SU-DHL-6 (cell line): ENCODE measurements at regions not wholly inside any gene's neighbourhood (a gene's known extent, or its start where the extent isn't known, plus 50 kb on each side); places are given as distances from the start of the nearest gene placed in this dataset.

Experiments
- H2AFZ ChIP-seq: fragments of 200-600 bp; sonication (generic); 2 replicates; pipeline ENCODE4 v1.6.1; 2014; ENCODE audit warnings: low read depth, mild to moderate bottlenecking, moderate library complexity, mixed read lengths, antibody characterized with exemption, low read length; ENCODE audit not compliant: severe bottlenecking
- H3F3A ChIP-seq: fragments of 200-600 bp; shearing (Covaris generic); 2 replicates; pipeline ENCODE4 v1.6.0; 2016; ENCODE audit warnings: antibody characterized with exemption, mild to moderate bottlenecking; ENCODE audit not compliant: insufficient read depth
- H3K27ac ChIP-seq: fragments of 200-600 bp; sonication (generic); 2 replicates; pipeline ENCODE4 v1.5.1; 2016; ENCODE audit warnings: low read depth, mild to moderate bottlenecking, low read length, moderate library complexity, mixed read lengths
- H3K27me3 ChIP-seq: fragments of 200-600 bp; sonication (generic), shearing (Covaris generic); 2 replicates; pipeline ENCODE4 v1.6.0; 2014; ENCODE audit warnings: mild to moderate bottlenecking, low read length
- H3K36me3 ChIP-seq: fragments of 200-600 bp; sonication (generic); 2 replicates; pipeline ENCODE4 v1.6.1; 2014; ENCODE audit warnings: mild to moderate bottlenecking, low read length, mixed read lengths
- H3K4me2 ChIP-seq: fragments of 300-600, 200-600 bp; shearing (Covaris generic), sonication (generic); 2 replicates; pipeline ENCODE4 v1.6.0; 2014; ENCODE audit warnings: low read length, low read depth, mild to moderate bottlenecking; ENCODE audit not compliant: poor library complexity, severe bottlenecking
- H3K4me3 ChIP-seq: fragments of 200-600 bp; sonication (generic); 2 replicates; pipeline ENCODE4 v1.5.1; 2014; ENCODE audit warnings: antibody characterized with exemption, low read length, mild to moderate bottlenecking, mixed read lengths; ENCODE audit not compliant: insufficient read depth, poor library complexity, severe bottlenecking
- H3K79me2 ChIP-seq: fragments of 200-600 bp; sonication (generic); 2 replicates; pipeline ENCODE4 v1.6.1; 2014; ENCODE audit warnings: mild to moderate bottlenecking, low read length, moderate library complexity; ENCODE audit not compliant: insufficient read depth
- H3K9ac ChIP-seq: fragments of 200-600 bp; sonication (generic); 2 replicates; pipeline ENCODE4 v1.7.0; 2014; ENCODE audit warnings: mild to moderate bottlenecking, low read length
- H3K9me2 ChIP-seq: fragments of 200-600 bp; sonication (generic); replicated peaks from 2 replicates; pipeline ENCODE4 v1.6.1; 2014; ENCODE audit warnings: low read length; ENCODE audit not compliant: insufficient read depth
- H3K9me3 ChIP-seq: fragments of 200-600 bp; sonication (generic); 2 replicates; pipeline ENCODE4 v1.6.1; 2014; ENCODE audit warnings: low read length, mixed read lengths; ENCODE audit not compliant: insufficient read depth
- H4K20me1 ChIP-seq: fragments of 200-600 bp; sonication (generic); 2 replicates; pipeline ENCODE4 v1.6.1; 2014; ENCODE audit warnings: low read depth, mild to moderate bottlenecking, antibody characterized with exemption, low read length, moderate library complexity, mixed read lengths
- EZH2phosphoT487 ChIP-seq: fragments of 200-600 bp; sonication (generic), shearing (Covaris generic); conservative IDR thresholded peaks from 2 replicates; pipeline ENCODE4 v1.6.1; 2018; ENCODE audit warnings: mild to moderate bottlenecking, antibody characterized with exemption, low read length, moderate library complexity, mixed read lengths
- TF ChIP-seq, protein P1 (sequence below): fragments of 200-600 bp; sonication (generic); IDR thresholded peaks from one replicate; pipeline ENCODE4 v1.5.1; 2017; ENCODE audit warnings: antibody characterized with exemption, mild to moderate bottlenecking, low read length, moderate library complexity; ENCODE audit not compliant: insufficient read depth, poor library complexity, severe bottlenecking

DNA sequence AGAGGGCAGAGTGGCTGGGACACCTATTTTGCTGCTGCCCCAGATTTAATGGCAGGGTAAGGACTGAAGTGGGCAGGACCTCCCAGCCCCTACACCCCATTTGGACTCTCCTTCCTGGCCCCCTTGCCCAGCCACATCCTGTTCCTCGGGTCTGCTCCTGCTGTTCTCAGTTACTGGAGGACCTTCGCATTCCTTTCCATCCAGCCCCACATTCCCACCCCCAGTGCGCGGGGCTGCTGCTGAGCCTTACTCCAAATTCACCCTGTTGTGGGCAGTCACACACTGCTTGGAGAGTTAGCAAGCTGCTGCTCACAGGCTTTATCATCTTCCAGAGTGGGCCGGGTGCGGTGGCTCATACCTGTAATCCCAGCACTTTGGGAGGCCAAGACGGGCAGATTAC is 75.2 kb upstream of the SLC14A2 start:
- Histone ChIP-seq H3F3A (no peaks in the 10 kb centered on the region), H3K4me3 (no peak overlapping the region), H3K36me3 (no peaks in the 10 kb centered on the region), H3K27me3 (no peaks in the 10 kb centered on the region), H4K20me1 (no peaks in the 10 kb centered on the region), H3K9me2 (no peaks in the 10 kb centered on the region), H3K9me3 (no peaks in the 10 kb centered on the region), H3K9ac (no peak overlapping the region), H3K79me2 (no peaks in the 10 kb centered on the region), H3K4me2 (no peak overlapping the region), H3K27ac (no peak overlapping the region), H2AFZ (no peak overlapping the region)
- TF ChIP-seq EZH2phosphoT487, result no peak
- TF ChIP-seq, protein P1, sequence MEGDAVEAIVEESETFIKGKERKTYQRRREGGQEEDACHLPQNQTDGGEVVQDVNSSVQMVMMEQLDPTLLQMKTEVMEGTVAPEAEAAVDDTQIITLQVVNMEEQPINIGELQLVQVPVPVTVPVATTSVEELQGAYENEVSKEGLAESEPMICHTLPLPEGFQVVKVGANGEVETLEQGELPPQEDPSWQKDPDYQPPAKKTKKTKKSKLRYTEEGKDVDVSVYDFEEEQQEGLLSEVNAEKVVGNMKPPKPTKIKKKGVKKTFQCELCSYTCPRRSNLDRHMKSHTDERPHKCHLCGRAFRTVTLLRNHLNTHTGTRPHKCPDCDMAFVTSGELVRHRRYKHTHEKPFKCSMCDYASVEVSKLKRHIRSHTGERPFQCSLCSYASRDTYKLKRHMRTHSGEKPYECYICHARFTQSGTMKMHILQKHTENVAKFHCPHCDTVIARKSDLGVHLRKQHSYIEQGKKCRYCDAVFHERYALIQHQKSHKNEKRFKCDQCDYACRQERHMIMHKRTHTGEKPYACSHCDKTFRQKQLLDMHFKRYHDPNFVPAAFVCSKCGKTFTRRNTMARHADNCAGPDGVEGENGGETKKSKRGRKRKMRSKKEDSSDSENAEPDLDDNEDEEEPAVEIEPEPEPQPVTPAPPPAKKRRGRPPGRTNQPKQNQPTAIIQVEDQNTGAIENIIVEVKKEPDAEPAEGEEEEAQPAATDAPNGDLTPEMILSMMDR, result no peak

DNA sequence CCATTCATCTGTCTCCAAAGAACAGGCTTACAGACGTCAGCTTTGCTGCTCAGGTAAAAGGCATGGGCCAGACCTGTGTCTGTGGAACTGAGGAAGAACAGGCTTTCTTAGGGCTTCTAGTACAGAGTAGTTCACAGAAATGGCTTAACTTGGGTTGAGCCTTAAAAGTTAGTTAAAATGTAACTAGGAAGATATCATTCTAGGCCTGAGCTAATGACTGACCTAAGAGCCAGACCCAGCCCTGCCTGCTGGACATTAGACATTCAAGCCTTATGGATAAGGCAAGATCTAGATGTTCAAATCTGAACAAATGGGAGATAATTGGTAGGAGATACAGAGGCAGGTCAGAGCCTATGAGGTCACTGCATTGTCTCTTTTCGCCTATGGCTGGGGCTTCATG is 73.9 kb upstream of the SLC14A2 start:
- Histone ChIP-seq H3K4me3 (no peak overlapping the region), H3F3A (no peaks in the 10 kb centered on the region), H3K27ac (no peak overlapping the region), H3K9me2 (no peaks in the 10 kb centered on the region), H3K9ac (no peak overlapping the region), H3K4me2 (no peak overlapping the region), H3K27me3 (no peaks in the 10 kb centered on the region), H3K9me3 (no peaks in the 10 kb centered on the region), H3K79me2 (no peaks in the 10 kb centered on the region), H4K20me1 (no peaks in the 10 kb centered on the region), H2AFZ (no peak overlapping the region), H3K36me3 (no peaks in the 10 kb centered on the region)
- TF ChIP-seq EZH2phosphoT487, result no peak
- TF ChIP-seq, protein P1, result no peak

DNA sequence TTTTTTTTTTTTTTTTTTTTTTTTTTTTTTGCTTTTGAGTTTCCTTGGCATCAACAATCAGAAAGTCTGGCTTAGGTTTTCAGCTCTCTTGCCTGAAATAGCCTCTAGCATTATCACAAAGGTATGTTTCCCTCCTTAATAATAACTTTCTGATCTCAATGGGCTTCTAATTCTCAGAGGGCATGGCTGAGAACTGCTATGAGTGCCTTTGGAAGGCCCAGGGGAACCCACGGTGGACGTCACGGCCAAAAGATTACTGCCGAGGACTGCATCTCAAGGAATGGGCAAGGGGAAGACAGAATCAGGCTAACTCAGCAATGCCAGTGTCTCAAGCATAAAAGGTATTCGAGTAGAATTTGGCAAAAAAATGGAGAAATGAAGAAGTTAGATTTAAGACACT is 73.2 kb upstream of the SLC14A2 start:
- TF ChIP-seq, protein P1, result no peak
- no peak for TF ChIP-seq EZH2phosphoT487
- H3K27me3 ChIP-seq, result no peaks in the 10 kb centered on the region
- H3K79me2 ChIP-seq, result no peaks in the 10 kb centered on the region
- H3K9me3 ChIP-seq, result no peaks in the 10 kb centered on the region
- H3K4me2 ChIP-seq, result no peak overlapping the region
- H3K36me3 ChIP-seq, result no peaks in the 10 kb centered on the region
- no peak overlapping the region for H3K27ac ChIP-seq
- H3K4me3 ChIP-seq, result no peak overlapping the region
- H3F3A ChIP-seq, result no peaks in the 10 kb centered on the region
- no peaks in the 10 kb centered on the region for H4K20me1 ChIP-seq
- no peaks in the 10 kb centered on the region for H3K9me2 ChIP-seq
- no peak overlapping the region for H3K9ac ChIP-seq
- no peak overlapping the region for H2AFZ ChIP-seq
